ENCODE measurements at regions not wholly inside any gene's neighbourhood (a gene's known extent, or its start where the extent isn't known, plus 50 kb on each side); places are given as distances from the start of the nearest gene placed in this dataset.

DNA sequence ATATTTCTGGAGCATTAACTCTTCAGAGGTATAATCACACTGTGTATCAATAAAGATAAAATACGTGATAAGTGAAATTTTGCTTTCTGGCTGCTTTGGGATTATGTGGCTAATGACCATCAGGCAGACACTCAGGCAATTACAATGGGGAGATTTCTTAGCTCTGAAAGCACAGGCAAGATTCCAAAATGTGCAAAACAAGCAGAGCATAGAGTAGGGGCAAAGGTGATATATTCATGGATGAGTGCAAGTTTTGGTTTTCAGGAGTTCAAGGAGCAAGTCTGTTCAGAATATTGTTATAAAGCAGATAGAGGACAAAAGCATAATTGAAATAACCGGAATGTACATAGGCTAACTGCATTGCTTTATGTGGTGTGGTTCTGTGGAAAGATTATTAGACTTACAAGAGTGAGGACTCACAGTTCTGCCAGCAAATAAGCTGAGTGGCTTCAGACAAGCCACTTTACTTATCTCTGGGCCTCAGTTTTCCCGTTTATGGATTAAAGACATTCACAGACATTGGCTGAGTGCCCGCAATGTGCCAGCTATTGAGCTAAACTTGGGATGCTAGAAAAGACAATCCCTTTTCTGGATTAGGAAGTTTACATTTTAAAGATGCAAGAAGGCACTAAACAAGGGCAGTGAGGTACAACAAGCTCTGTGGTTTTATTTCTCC lies 945.6 kb upstream of the ARRDC3 start:
- no peak for TF ChIP-seq GABPA (IDR thresholded peaks at IDR 0.05; ENCODE audit: low read depth)
- TF ChIP-seq, protein P1, sequence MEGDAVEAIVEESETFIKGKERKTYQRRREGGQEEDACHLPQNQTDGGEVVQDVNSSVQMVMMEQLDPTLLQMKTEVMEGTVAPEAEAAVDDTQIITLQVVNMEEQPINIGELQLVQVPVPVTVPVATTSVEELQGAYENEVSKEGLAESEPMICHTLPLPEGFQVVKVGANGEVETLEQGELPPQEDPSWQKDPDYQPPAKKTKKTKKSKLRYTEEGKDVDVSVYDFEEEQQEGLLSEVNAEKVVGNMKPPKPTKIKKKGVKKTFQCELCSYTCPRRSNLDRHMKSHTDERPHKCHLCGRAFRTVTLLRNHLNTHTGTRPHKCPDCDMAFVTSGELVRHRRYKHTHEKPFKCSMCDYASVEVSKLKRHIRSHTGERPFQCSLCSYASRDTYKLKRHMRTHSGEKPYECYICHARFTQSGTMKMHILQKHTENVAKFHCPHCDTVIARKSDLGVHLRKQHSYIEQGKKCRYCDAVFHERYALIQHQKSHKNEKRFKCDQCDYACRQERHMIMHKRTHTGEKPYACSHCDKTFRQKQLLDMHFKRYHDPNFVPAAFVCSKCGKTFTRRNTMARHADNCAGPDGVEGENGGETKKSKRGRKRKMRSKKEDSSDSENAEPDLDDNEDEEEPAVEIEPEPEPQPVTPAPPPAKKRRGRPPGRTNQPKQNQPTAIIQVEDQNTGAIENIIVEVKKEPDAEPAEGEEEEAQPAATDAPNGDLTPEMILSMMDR (IDR thresholded peaks at IDR 0.05; ENCODE audit: insufficient read depth, low read length) = no peak
- TF ChIP-seq POLR2AphosphoS5 (IDR thresholded peaks at IDR 0.05; ENCODE audit: low read depth) = no peak
- no peak for TF ChIP-seq SPI1 (IDR thresholded peaks at IDR 0.05; ENCODE audit: borderline replicate concordance, low read depth)
- TF ChIP-seq, protein P2, sequence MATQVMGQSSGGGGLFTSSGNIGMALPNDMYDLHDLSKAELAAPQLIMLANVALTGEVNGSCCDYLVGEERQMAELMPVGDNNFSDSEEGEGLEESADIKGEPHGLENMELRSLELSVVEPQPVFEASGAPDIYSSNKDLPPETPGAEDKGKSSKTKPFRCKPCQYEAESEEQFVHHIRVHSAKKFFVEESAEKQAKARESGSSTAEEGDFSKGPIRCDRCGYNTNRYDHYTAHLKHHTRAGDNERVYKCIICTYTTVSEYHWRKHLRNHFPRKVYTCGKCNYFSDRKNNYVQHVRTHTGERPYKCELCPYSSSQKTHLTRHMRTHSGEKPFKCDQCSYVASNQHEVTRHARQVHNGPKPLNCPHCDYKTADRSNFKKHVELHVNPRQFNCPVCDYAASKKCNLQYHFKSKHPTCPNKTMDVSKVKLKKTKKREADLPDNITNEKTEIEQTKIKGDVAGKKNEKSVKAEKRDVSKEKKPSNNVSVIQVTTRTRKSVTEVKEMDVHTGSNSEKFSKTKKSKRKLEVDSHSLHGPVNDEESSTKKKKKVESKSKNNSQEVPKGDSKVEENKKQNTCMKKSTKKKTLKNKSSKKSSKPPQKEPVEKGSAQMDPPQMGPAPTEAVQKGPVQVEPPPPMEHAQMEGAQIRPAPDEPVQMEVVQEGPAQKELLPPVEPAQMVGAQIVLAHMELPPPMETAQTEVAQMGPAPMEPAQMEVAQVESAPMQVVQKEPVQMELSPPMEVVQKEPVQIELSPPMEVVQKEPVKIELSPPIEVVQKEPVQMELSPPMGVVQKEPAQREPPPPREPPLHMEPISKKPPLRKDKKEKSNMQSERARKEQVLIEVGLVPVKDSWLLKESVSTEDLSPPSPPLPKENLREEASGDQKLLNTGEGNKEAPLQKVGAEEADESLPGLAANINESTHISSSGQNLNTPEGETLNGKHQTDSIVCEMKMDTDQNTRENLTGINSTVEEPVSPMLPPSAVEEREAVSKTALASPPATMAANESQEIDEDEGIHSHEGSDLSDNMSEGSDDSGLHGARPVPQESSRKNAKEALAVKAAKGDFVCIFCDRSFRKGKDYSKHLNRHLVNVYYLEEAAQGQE (IDR thresholded peaks at IDR 0.05; ENCODE audit: insufficient replicate concordance, low read depth) = no peak
- Histone ChIP-seq H3K27me3 (ENCODE audit: insufficient read depth, poor library complexity, severe bottlenecking) (no peaks in the 10 kb centered on the region), H3K4me3 (replicated peaks; ENCODE audit: insufficient read depth, low read length) (no peak overlapping the region), H3K27ac (replicated peaks) (no peak overlapping the region)
- DNase-seq (ENCODE audit: low read depth in 1 of 2, low spot score in 1 of 2) = no peak

DNA sequence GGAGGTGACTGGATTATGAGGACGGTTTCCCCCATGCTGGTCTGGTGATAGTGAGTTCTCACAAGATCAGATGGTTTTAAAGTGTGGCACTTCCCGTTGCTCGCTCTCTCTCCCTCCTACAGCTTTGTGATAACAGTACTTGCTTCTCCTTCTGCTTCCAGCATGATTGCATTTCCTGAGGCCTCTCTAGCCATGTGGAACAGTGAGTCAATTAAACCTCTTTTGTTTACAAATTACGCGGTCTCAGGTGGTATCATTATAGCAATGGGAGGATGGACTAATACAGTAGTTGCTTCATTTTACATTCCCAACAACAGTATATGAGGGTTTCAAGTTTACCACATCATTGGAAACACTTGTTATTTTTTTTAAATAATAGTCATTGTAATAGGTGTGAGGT lies 937.3 kb upstream of the ARRDC3 start:
- no peak overlapping the region for H3K27ac ChIP-seq (replicated peaks)
- no peak for TF ChIP-seq GABPA (IDR thresholded peaks at IDR 0.05; ENCODE audit: low read depth)
- no peak overlapping the region for H3K4me3 ChIP-seq (replicated peaks; ENCODE audit: insufficient read depth, low read length)
- H3K27me3 ChIP-seq (ENCODE audit: insufficient read depth, poor library complexity, severe bottlenecking) = no peaks in the 10 kb centered on the region
- DNase-seq (ENCODE audit: low read depth in 1 of 2, low spot score in 1 of 2) = no peak

DNA sequence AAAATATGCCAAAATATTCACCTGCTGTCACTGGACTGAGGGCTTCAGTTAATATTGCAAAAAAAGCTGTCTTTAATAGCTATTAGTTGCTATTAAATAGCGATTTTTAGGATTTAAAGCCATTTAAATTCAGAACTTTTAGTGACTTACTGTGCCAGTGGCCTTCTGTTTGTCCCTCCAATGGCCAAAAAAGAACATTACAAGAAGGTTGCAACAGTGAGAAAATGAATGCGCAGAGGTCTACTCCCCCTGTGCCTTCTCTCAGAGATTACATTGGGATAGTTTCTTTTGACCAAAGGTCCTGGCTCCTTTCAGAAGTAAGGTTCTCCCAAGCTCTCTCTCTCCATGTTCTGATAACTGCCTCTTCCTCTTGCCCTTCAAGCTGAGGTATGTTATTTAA lies 930.3 kb upstream of the ARRDC3 start:
- H3K27me3 ChIP-seq (ENCODE audit: insufficient read depth, poor library complexity, severe bottlenecking) = no peaks in the 10 kb centered on the region
- TF ChIP-seq, protein P1 (IDR thresholded peaks at IDR 0.05; ENCODE audit: insufficient read depth, low read length) = no peak
- TF ChIP-seq POLR2AphosphoS5 (IDR thresholded peaks at IDR 0.05; ENCODE audit: low read depth) (no peak), GABPA (IDR thresholded peaks at IDR 0.05; ENCODE audit: low read depth) (no peak), SPI1 (IDR thresholded peaks at IDR 0.05; ENCODE audit: borderline replicate concordance, low read depth) (no peak)
- TF ChIP-seq, protein P2 (IDR thresholded peaks at IDR 0.05; ENCODE audit: insufficient replicate concordance, low read depth) = no peak
- no peak for DNase-seq (ENCODE audit: low read depth in 1 of 2, low spot score in 1 of 2)
- no peak overlapping the region for H3K4me3 ChIP-seq (replicated peaks; ENCODE audit: insufficient read depth, low read length)
- H3K27ac ChIP-seq (replicated peaks) = no peak overlapping the region

DNA sequence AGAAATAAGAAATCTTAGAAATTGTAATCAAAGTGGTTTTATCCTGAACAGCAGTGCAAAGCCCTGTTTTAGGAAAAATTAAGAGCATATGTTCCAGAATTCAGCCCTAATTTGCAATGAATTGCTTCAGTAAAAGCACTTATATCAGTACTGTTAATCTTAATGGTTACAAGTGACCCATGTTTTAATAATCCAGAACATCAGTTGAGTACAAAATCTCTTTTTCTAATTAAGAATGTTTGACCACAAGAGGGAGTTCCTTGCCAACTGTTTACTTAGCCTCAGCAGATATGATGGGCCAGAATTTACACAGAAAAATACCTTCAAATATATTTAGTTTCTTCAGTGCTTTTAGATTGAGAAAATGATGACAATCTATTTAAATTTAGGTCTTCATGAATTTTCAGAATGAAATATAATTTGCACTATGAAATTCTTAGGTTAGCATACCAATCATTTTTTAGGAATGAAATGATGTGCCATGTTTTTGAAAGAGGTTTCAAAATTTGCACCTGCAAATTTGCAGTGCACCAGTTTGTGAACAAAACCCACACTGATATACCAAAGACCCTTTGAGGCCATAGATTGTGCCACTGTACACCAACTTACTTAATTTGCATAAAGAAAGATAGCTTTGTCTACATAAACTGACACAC lies 926.3 kb upstream of the ARRDC3 start:
- TF ChIP-seq SPI1 (IDR thresholded peaks at IDR 0.05; ENCODE audit: borderline replicate concordance, low read depth) = no peak
- TF ChIP-seq, protein P2 (IDR thresholded peaks at IDR 0.05; ENCODE audit: insufficient replicate concordance, low read depth) = no peak
- no peak for TF ChIP-seq POLR2AphosphoS5 (IDR thresholded peaks at IDR 0.05; ENCODE audit: low read depth)
- no peak for TF ChIP-seq GABPA (IDR thresholded peaks at IDR 0.05; ENCODE audit: low read depth)
- TF ChIP-seq, protein P1 (IDR thresholded peaks at IDR 0.05; ENCODE audit: insufficient read depth, low read length) = no peak
- H3K27me3 ChIP-seq (ENCODE audit: insufficient read depth, poor library complexity, severe bottlenecking) = no peaks in the 10 kb centered on the region
- no peak overlapping the region for H3K27ac ChIP-seq (replicated peaks)
- no peak overlapping the region for H3K4me3 ChIP-seq (replicated peaks; ENCODE audit: insufficient read depth, low read length)
- DNase-seq (ENCODE audit: low read depth in 1 of 2, low spot score in 1 of 2) = no peak

All from HL-60 (cell line).